DOHH2 (cell line): ENCODE measurements at regions not wholly inside any gene's neighbourhood (a gene's known extent, or its start where the extent isn't known, plus 50 kb on each side); places are given as distances from the start of the nearest gene placed in this dataset.

ENCODE experiments used
- H3F3A ChIP-seq: fragments of 200-600 bp; sonication (generic), shearing (Covaris generic); 2 replicates; pipeline ENCODE4 v1.6.0; 2016; ENCODE audit warnings: antibody characterized with exemption, mild to moderate bottlenecking; ENCODE audit not compliant: control insufficient read depth, insufficient read depth
- H3K27ac ChIP-seq: fragments of 200-600 bp; sonication (generic); 2 replicates; pipeline ENCODE4 v1.5.1; 2014; ENCODE audit warnings: low read depth, mild to moderate bottlenecking, low read length, moderate library complexity
- H3K27me3 ChIP-seq: fragments of 200-600 bp; sonication (generic); 2 replicates; pipeline ENCODE4 v1.6.1; 2014; ENCODE audit warnings: mild to moderate bottlenecking, low read length, mixed read lengths; ENCODE audit not compliant: control insufficient read depth
- H3K36me3 ChIP-seq: fragments of 200-600 bp; sonication (generic); 2 replicates; pipeline ENCODE4 v1.6.1; 2014; ENCODE audit warnings: mild to moderate bottlenecking, low read length, moderate library complexity, mixed read lengths; ENCODE audit not compliant: control insufficient read depth
- H3K4me1 ChIP-seq: fragments of 200-600 bp; sonication (generic); 2 replicates; pipeline ENCODE4 v1.6.1; 2014; ENCODE audit warnings: mild to moderate bottlenecking, low read length, mixed read lengths; ENCODE audit not compliant: control insufficient read depth
- H3K4me2 ChIP-seq: fragments of 200-600 bp; sonication (generic); 2 replicates; pipeline ENCODE4 v1.6.0; 2014; ENCODE audit warnings: mild to moderate bottlenecking, low read length, moderate library complexity
- H3K4me3 ChIP-seq: fragments of 200-600 bp; sonication (generic); 2 replicates; pipeline ENCODE4 v1.5.1; 2014; ENCODE audit warnings: mild to moderate bottlenecking, low read length, mixed read lengths
- H3K79me2 ChIP-seq: fragments of 200-600 bp; sonication (generic); 2 replicates; pipeline ENCODE4 v1.6.1; 2014; ENCODE audit warnings: mild to moderate bottlenecking, low read length, mixed read lengths; ENCODE audit not compliant: control insufficient read depth
- H3K9me2 ChIP-seq: fragments of 200-600 bp; sonication (generic); replicated peaks from 2 replicates; pipeline ENCODE4 v1.6.1; 2014; ENCODE audit warnings: mild to moderate bottlenecking, low read length, mixed read lengths; ENCODE audit not compliant: control insufficient read depth
- H3K9me3 ChIP-seq: fragments of 200-600 bp; sonication (generic); 2 replicates; pipeline ENCODE4 v1.6.1; 2014; ENCODE audit warnings: antibody characterized with exemption, low read length, mixed read lengths; ENCODE audit not compliant: control insufficient read depth, insufficient read depth
- H4K20me1 ChIP-seq: fragments of 200-600 bp; sonication (generic); 2 replicates; pipeline ENCODE4 v1.6.0; 2014; ENCODE audit warnings: low read depth, mild to moderate bottlenecking, antibody characterized with exemption, low read length, moderate library complexity; ENCODE audit not compliant: control insufficient read depth, insufficient read depth
- CTCF ChIP-seq: fragments of 200-600 bp; sonication (generic); IDR thresholded peaks from one replicate; pipeline ENCODE4 v1.5.1; 2014; ENCODE audit warnings: antibody characterized with exemption, mild to moderate bottlenecking, low read depth, low read length; ENCODE audit not compliant: poor library complexity, severe bottlenecking
- EZH2phosphoT487 ChIP-seq: fragments of 200-600 bp; sonication (generic); IDR thresholded peaks from 2 replicates; pipeline ENCODE4 v1.6.1; 2017; ENCODE audit warnings: borderline replicate concordance, mild to moderate bottlenecking, antibody characterized with exemption, low read length, moderate library complexity, mixed read lengths

DNA sequence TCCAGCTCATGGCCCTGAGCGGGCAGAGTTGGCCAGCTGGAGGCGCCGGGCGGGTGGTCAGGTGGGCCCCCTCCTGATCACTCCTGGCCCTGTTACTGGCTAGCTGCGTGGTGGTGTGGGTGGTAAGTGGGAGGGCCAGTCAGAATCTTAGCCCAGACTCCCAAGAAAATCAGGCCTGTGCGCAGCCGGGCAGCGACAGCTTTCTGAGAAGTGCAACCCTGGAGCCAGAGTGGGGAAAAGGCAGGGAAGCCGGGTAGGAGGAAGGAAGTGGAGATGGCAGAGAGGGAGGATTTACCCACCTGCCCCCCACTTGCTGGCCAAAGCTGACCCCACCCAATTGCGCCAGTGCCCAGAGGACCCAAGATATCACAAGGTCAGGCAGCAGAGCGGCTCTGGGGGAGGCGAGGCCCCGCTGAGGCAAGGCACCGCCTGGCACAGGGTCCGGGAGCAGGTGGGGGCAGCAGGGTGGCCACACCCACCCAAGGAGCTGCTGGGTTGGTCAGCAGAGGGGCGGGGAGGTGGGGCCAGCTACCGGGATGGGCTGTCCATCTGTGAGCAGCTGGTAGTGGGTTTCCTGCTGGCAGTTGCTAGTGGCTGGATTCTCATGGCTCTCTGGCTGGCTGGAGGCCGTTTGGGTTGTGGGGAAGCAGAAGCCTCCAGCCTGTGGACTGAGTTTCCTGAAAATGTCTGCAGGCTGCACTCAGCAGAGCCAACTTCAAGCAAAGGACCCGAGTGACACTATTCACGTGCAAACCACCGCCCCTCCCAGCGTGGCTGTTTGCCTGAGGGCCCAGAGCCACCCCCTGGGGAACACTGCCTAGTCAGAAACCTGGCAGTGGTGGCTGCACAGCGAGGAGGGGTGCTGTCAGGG, 196.4 kb downstream of the IGLL1 start:
- H3K4me1 ChIP-seq, result no peaks in the 10 kb centered on the region
- H3K79me2 ChIP-seq, result no peaks in the 10 kb centered on the region
- no peaks in the 10 kb centered on the region for H3K36me3 ChIP-seq
- TF ChIP-seq CTCF (no peak), EZH2phosphoT487 (no peak)
- H3F3A ChIP-seq, result no peaks in the 10 kb centered on the region
- no peaks in the 10 kb centered on the region for H3K9me3 ChIP-seq
- no peaks in the 10 kb centered on the region for H4K20me1 ChIP-seq
- H3K4me3 ChIP-seq, result no peak overlapping the region
- no peak overlapping the region for H3K4me2 ChIP-seq
- H3K9me2 ChIP-seq, result no peaks in the 10 kb centered on the region
- H3K27me3 ChIP-seq, result no peaks in the 10 kb centered on the region
- H3K27ac ChIP-seq, result no peak overlapping the region

GRCh38 chr22:23382428-23383218, 197.5 kb downstream of the IGLL1 start:
- Histone ChIP-seq H3K9me3 (no peaks in the 10 kb centered on the region), H4K20me1 (no peaks in the 10 kb centered on the region), H3K36me3 (no peaks in the 10 kb centered on the region), H3F3A (no peaks in the 10 kb centered on the region), H3K4me3 (no peak overlapping the region), H3K4me1 (no peaks in the 10 kb centered on the region), H3K27me3 (no peaks in the 10 kb centered on the region), H3K27ac (no peak overlapping the region), H3K79me2 (no peaks in the 10 kb centered on the region), H3K9me2 (no peaks in the 10 kb centered on the region), H3K4me2 (no peak overlapping the region)
- TF ChIP-seq EZH2phosphoT487, result no peak
- TF ChIP-seq CTCF, result no peak

DNA sequence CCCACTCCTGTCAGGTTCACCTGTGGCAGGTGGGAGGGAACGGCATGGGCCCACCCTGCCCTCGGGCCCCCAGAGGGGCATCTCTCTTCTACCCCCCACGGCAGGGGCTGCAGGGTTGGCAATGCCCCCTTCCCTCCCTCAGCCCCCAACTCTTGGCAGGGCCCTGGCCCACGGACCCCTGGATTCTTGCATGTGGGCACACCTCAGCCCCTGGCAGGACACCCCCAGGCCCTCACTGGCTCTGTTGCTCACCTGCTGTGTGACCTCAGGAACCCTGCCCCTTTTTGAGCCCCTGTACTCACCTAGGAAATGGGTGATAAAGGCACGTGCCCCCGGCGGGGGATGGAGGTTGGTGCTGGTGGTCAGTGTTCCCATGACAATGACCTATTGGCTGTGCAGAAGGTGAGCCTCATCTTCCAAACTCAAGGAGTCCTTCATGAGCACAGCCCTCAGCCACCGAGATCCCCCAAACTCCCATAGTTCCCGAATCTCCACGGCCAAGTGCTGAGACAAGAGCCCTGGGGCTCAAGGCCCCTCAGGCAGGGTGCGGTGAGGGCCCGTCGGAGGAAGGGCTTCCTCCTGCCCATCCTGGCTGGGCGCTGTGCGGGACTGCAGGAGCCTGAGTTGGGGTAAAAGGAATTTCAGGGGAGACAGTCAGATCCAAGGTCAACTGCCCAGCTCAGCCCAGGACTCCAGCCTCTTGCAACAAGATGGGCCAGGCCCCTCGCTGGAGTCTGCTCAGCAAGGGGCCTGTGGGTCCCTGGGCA, 198.2 kb downstream of the IGLL1 start:
- H3K9me3 ChIP-seq, result no peaks in the 10 kb centered on the region
- H3K79me2 ChIP-seq, result no peaks in the 10 kb centered on the region

More for the DNA sequence above, 198.2 kb downstream of the IGLL1 start:
- Histone ChIP-seq H3K27ac (no peak overlapping the region), H3K4me1 (no peaks in the 10 kb centered on the region), H3K36me3 (no peaks in the 10 kb centered on the region), H3K4me3 (no peak overlapping the region), H3F3A (no peaks in the 10 kb centered on the region), H3K9me2 (no peaks in the 10 kb centered on the region), H4K20me1 (no peaks in the 10 kb centered on the region), H3K4me2 (no peak overlapping the region), H3K27me3 (no peaks in the 10 kb centered on the region)
- TF ChIP-seq CTCF, result no peak
- no peak for TF ChIP-seq EZH2phosphoT487
